ENCODE measurements at regions not wholly inside any gene's neighbourhood (a gene's known extent, or its start where the extent isn't known, plus 50 kb on each side); places are given as distances from the start of the nearest gene placed in this dataset.
A peak's percentile ranks its signal among the peaks of the same experiment; 100 is the strongest.

- H3K9me2 ChIP-seq (replicated peaks; ENCODE audit: low read depth, low read length): no peaks in the 10 kb centered on the region
- no peaks in the 10 kb centered on the region for H3K79me2 ChIP-seq (ENCODE audit: insufficient read depth, low read length)
- no peaks in the 10 kb centered on the region for H3K36me3 ChIP-seq (ENCODE audit: insufficient read depth, low read length)
- H3K9me3 ChIP-seq (ENCODE audit: insufficient read depth, low read depth, low read length): no peaks in the 10 kb centered on the region
- H3K27me3 ChIP-seq (ENCODE audit: insufficient read depth, low read length, poor library complexity, severe bottlenecking): no peaks in the 10 kb centered on the region
- H3K4me2 ChIP-seq (ENCODE audit: low read depth, low read length, poor library complexity, severe bottlenecking): no peak overlapping the region
- H4K20me1 ChIP-seq (ENCODE audit: insufficient read depth, low read length, poor library complexity, severe bottlenecking): no peaks in the 10 kb centered on the region
- TF ChIP-seq EZH2phosphoT487 (IDR thresholded peaks at IDR 0.05; ENCODE audit: borderline replicate concordance): no peak
- no peak for TF ChIP-seq CTCF (conservative IDR thresholded peaks at IDR 0.05; ENCODE audit: low read length)
- no peak overlapping the region for H3K4me3 ChIP-seq (ENCODE audit: low read length, poor library complexity, severe bottlenecking)
- no peaks in the 10 kb centered on the region for H3F3A ChIP-seq (ENCODE audit: low read depth)
- H3K9ac ChIP-seq (ENCODE audit: low read depth, low read length, poor library complexity, severe bottlenecking): no peak overlapping the region
- no peak overlapping the region for H2AFZ ChIP-seq (ENCODE audit: low read length)
- H3K4me1 ChIP-seq (ENCODE audit: insufficient read depth, low read length, poor library complexity, severe bottlenecking): peaks cover 35% of the 10 kb centered on the region
These were observed 179.4 kb downstream of the ETS1 start for GRCh38 chr11:128407962-128408361.

GRCh38 chr11:128405714-128406662 is 181.4 kb downstream of the ETS1 start:
- Histone ChIP-seq H3K9me2 (replicated peaks; ENCODE audit: low read depth, low read length) (no peaks in the 10 kb centered on the region), H3K9me3 (ENCODE audit: insufficient read depth, low read depth, low read length) (no peaks in the 10 kb centered on the region), H3K4me3 (ENCODE audit: low read length, poor library complexity, severe bottlenecking) (no peak overlapping the region), H3K27me3 (ENCODE audit: insufficient read depth, low read length, poor library complexity, severe bottlenecking) (no peaks in the 10 kb centered on the region), H2AFZ (ENCODE audit: low read length) (peak overlapping the region; percentile 54), H3K79me2 (ENCODE audit: insufficient read depth, low read length) (no peaks in the 10 kb centered on the region), H3F3A (ENCODE audit: low read depth) (no peaks in the 10 kb centered on the region), H3K4me1 (ENCODE audit: insufficient read depth, low read length, poor library complexity, severe bottlenecking) (peaks cover 16% of the 10 kb centered on the region), H3K4me2 (ENCODE audit: low read depth, low read length, poor library complexity, severe bottlenecking) (no peak overlapping the region), H4K20me1 (ENCODE audit: insufficient read depth, low read length, poor library complexity, severe bottlenecking) (no peaks in the 10 kb centered on the region), H3K36me3 (ENCODE audit: insufficient read depth, low read length) (no peaks in the 10 kb centered on the region), H3K9ac (ENCODE audit: low read depth, low read length, poor library complexity, severe bottlenecking) (no peak overlapping the region)
- TF ChIP-seq EZH2phosphoT487 (IDR thresholded peaks at IDR 0.05; ENCODE audit: borderline replicate concordance): no peak
- TF ChIP-seq CTCF (conservative IDR thresholded peaks at IDR 0.05; ENCODE audit: low read length): no peak

- Histone ChIP-seq H3K36me3 (ENCODE audit: insufficient read depth, low read length) (no peaks in the 10 kb centered on the region), H3K79me2 (ENCODE audit: insufficient read depth, low read length) (no peaks in the 10 kb centered on the region), H3K27me3 (ENCODE audit: insufficient read depth, low read length, poor library complexity, severe bottlenecking) (no peaks in the 10 kb centered on the region), H3K4me2 (ENCODE audit: low read depth, low read length, poor library complexity, severe bottlenecking) (no peak overlapping the region), H3K4me3 (ENCODE audit: low read length, poor library complexity, severe bottlenecking) (no peak overlapping the region), H3F3A (ENCODE audit: low read depth) (no peaks in the 10 kb centered on the region), H3K9me2 (replicated peaks; ENCODE audit: low read depth, low read length) (no peaks in the 10 kb centered on the region), H2AFZ (ENCODE audit: low read length) (peak overlapping the region; percentile 54; the same call in 1 of the 2 replicates), H3K9ac (ENCODE audit: low read depth, low read length, poor library complexity, severe bottlenecking) (no peak overlapping the region), H3K4me1 (ENCODE audit: insufficient read depth, low read length, poor library complexity, severe bottlenecking) (peaks cover 16% of the 10 kb centered on the region), H4K20me1 (ENCODE audit: insufficient read depth, low read length, poor library complexity, severe bottlenecking) (no peaks in the 10 kb centered on the region), H3K9me3 (ENCODE audit: insufficient read depth, low read depth, low read length) (no peaks in the 10 kb centered on the region)
- no peak for TF ChIP-seq EZH2phosphoT487 (IDR thresholded peaks at IDR 0.05; ENCODE audit: borderline replicate concordance)
- no peak for TF ChIP-seq CTCF (conservative IDR thresholded peaks at IDR 0.05; ENCODE audit: low read length)
These were observed 182.2 kb downstream of the ETS1 start for GRCh38 chr11:128405112-128405511.
